ENCODE measurements at regions not wholly inside any gene's neighbourhood (a gene's known extent, or its start where the extent isn't known, plus 50 kb on each side); places are given as distances from the start of the nearest gene placed in this dataset.

- TF ChIP-seq JUND (IDR thresholded peaks at IDR 0.05; ENCODE audit: low read depth) = no peak
- no peak for DNase-seq (ENCODE audit: low read depth in 1 of 2, low spot score in 1 of 2)
- in situ Hi-C loops (cut with HindIII; ENCODE audit: low pct_unique_long_range_greater_than_20kb, low sequenced_read_pairs) = no loop called here
Measured at GRCh38 chr7:9846902-9847301, 1126.8 kb upstream of the PHF14 start.

GRCh38 chr7:9854605-9855004 is 1119.1 kb upstream of the PHF14 start:
- no peak for DNase-seq (ENCODE audit: low read depth in 1 of 2, low spot score in 1 of 2)
- no peak for TF ChIP-seq JUND (IDR thresholded peaks at IDR 0.05; ENCODE audit: low read depth)
- in situ Hi-C loops (cut with HindIII; ENCODE audit: low pct_unique_long_range_greater_than_20kb, low sequenced_read_pairs) = no loop called here

GRCh38 chr7:9856668-9857067 is 1117.0 kb upstream of the PHF14 start:
- in situ Hi-C loops (cut with HindIII; ENCODE audit: low pct_unique_long_range_greater_than_20kb, low sequenced_read_pairs) = no loop called here
- no peak for DNase-seq (ENCODE audit: low read depth in 1 of 2, low spot score in 1 of 2)

GRCh38 chr7:9863545-9863944 is 1110.1 kb upstream of the PHF14 start:
- in situ Hi-C loops (cut with HindIII; ENCODE audit: low pct_unique_long_range_greater_than_20kb, low sequenced_read_pairs) = no loop called here
- TF ChIP-seq JUND (IDR thresholded peaks at IDR 0.05; ENCODE audit: low read depth) = no peak
- no peak for DNase-seq (ENCODE audit: low read depth in 1 of 2, low spot score in 1 of 2)

More at GRCh38 chr7:9856668-9857067, 1117.0 kb upstream of the PHF14 start:
- TF ChIP-seq JUND (IDR thresholded peaks at IDR 0.05; ENCODE audit: low read depth) = no peak

- in situ Hi-C loops (cut with HindIII; ENCODE audit: low pct_unique_long_range_greater_than_20kb, low sequenced_read_pairs) = no loop called here
- DNase-seq (ENCODE audit: low read depth in 1 of 2, low spot score in 1 of 2) = no peak
- no peak for TF ChIP-seq JUND (IDR thresholded peaks at IDR 0.05; ENCODE audit: low read depth)
Measured at GRCh38 chr7:9869151-9869550, 1104.5 kb upstream of the PHF14 start.

GRCh38 chr7:9869566-9869965 is 1104.1 kb upstream of the PHF14 start:
- no peak for DNase-seq (ENCODE audit: low read depth in 1 of 2, low spot score in 1 of 2)
- in situ Hi-C loops (cut with HindIII; ENCODE audit: low pct_unique_long_range_greater_than_20kb, low sequenced_read_pairs) = no loop called here
- TF ChIP-seq JUND (IDR thresholded peaks at IDR 0.05; ENCODE audit: low read depth) = no peak

GRCh38 chr7:9870674-9871073 is 1103.0 kb upstream of the PHF14 start:
- DNase-seq (ENCODE audit: low read depth in 1 of 2, low spot score in 1 of 2) = no peak
- in situ Hi-C loops (cut with HindIII; ENCODE audit: low pct_unique_long_range_greater_than_20kb, low sequenced_read_pairs) = no loop called here
- no peak for TF ChIP-seq JUND (IDR thresholded peaks at IDR 0.05; ENCODE audit: low read depth)

- no peak for TF ChIP-seq JUND (IDR thresholded peaks at IDR 0.05; ENCODE audit: low read depth)
- no peak for DNase-seq (ENCODE audit: low read depth in 1 of 2, low spot score in 1 of 2)
- in situ Hi-C loops (cut with HindIII; ENCODE audit: low pct_unique_long_range_greater_than_20kb, low sequenced_read_pairs) = no loop called here
Measured at GRCh38 chr7:9874182-9874581, 1099.5 kb upstream of the PHF14 start.

- no peak for DNase-seq (ENCODE audit: low read depth in 1 of 2, low spot score in 1 of 2)
- in situ Hi-C loops (cut with HindIII; ENCODE audit: low pct_unique_long_range_greater_than_20kb, low sequenced_read_pairs) = no loop called here
Measured at GRCh38 chr7:9876053-9876452, 1097.6 kb upstream of the PHF14 start.

GRCh38 chr7:9889554-9889953 is 1084.1 kb upstream of the PHF14 start:
- DNase-seq (ENCODE audit: low read depth in 1 of 2, low spot score in 1 of 2) = no peak
- TF ChIP-seq JUND (IDR thresholded peaks at IDR 0.05; ENCODE audit: low read depth) = no peak
- in situ Hi-C loops (cut with HindIII; ENCODE audit: low pct_unique_long_range_greater_than_20kb, low sequenced_read_pairs) = no loop called here

More at GRCh38 chr7:9876053-9876452, 1097.6 kb upstream of the PHF14 start:
- TF ChIP-seq JUND (IDR thresholded peaks at IDR 0.05; ENCODE audit: low read depth) = no peak

GRCh38 chr7:9890092-9890491 is 1083.6 kb upstream of the PHF14 start:
- no peak for TF ChIP-seq JUND (IDR thresholded peaks at IDR 0.05; ENCODE audit: low read depth)
- in situ Hi-C loops (cut with HindIII; ENCODE audit: low pct_unique_long_range_greater_than_20kb, low sequenced_read_pairs) = no loop called here
- DNase-seq (ENCODE audit: low read depth in 1 of 2, low spot score in 1 of 2) = no peak

- in situ Hi-C loops (cut with HindIII; ENCODE audit: low pct_unique_long_range_greater_than_20kb, low sequenced_read_pairs) = no loop called here
- no peak for TF ChIP-seq JUND (IDR thresholded peaks at IDR 0.05; ENCODE audit: low read depth)
- DNase-seq (ENCODE audit: low read depth in 1 of 2, low spot score in 1 of 2) = no peak
Measured at GRCh38 chr7:9891056-9891455, 1082.6 kb upstream of the PHF14 start.

- in situ Hi-C loops (cut with HindIII; ENCODE audit: low pct_unique_long_range_greater_than_20kb, low sequenced_read_pairs) = no loop called here
- DNase-seq (ENCODE audit: low read depth in 1 of 2, low spot score in 1 of 2) = no peak
- no peak for TF ChIP-seq JUND (IDR thresholded peaks at IDR 0.05; ENCODE audit: low read depth)
Measured at GRCh38 chr7:9900339-9900738, 1073.3 kb upstream of the PHF14 start.

GRCh38 chr7:9921326-9921725 is 1052.3 kb upstream of the PHF14 start:
- in situ Hi-C loops (cut with HindIII; ENCODE audit: low pct_unique_long_range_greater_than_20kb, low sequenced_read_pairs) = no loop called here
- DNase-seq (ENCODE audit: low read depth in 1 of 2, low spot score in 1 of 2) = no peak

More at GRCh38 chr7:9921326-9921725, 1052.3 kb upstream of the PHF14 start:
- TF ChIP-seq JUND (IDR thresholded peaks at IDR 0.05; ENCODE audit: low read depth) = no peak
